GM23248 (cell line): ENCODE measurements at regions not wholly inside any gene's neighbourhood (a gene's known extent, or its start where the extent isn't known, plus 50 kb on each side); places are given as distances from the start of the nearest gene placed in this dataset.
"Not testable (repeated sequence)": the region's sequence is repeated elsewhere in the genome, so short reads cannot be mapped to it uniquely, and the experiment has no call there.

Source experiments
- DNase-seq: peaks from one replicate; pipeline ENCODE4 v3.0.0-alpha.2; 2015
- H2AFZ ChIP-seq: fragments of 200-600 bp; sonication (generic); 2 replicates; pipeline ENCODE4 v1.6.1; 2016; ENCODE audit warnings: antibody characterized with exemption
- H3F3A ChIP-seq: fragments of 200-600 bp; sonication (generic); 2 replicates; pipeline ENCODE4 v1.6.1; 2016; ENCODE audit warnings: mild to moderate bottlenecking, antibody characterized with exemption, mixed run types; ENCODE audit not compliant: insufficient read depth
- H3K27ac ChIP-seq: fragments of 200-600 bp; sonication (generic); 2 replicates; pipeline ENCODE4 v1.5.1; 2016; ENCODE audit warnings: mild to moderate bottlenecking
- H3K27me3 ChIP-seq: fragments of 200-600 bp; sonication (generic); replicated peaks from 2 replicates; pipeline ENCODE4 v1.6.1; 2016; ENCODE audit warnings: mild to moderate bottlenecking; ENCODE audit not compliant: insufficient read depth
- H3K36me3 ChIP-seq: fragments of 200-600 bp; sonication (generic); 2 replicates; pipeline ENCODE4 v1.6.1; 2016; ENCODE audit warnings: low read depth, mild to moderate bottlenecking
- H3K4me1 ChIP-seq: fragments of 200-600 bp; sonication (generic); 2 replicates; pipeline ENCODE4 v1.6.1; 2016; ENCODE audit warnings: mild to moderate bottlenecking; ENCODE audit not compliant: insufficient read depth
- H3K4me2 ChIP-seq: fragments of 200-600 bp; sonication (generic); one replicate; pipeline ENCODE4 v1.6.1; 2016; ENCODE audit warnings: mild to moderate bottlenecking; ENCODE audit not compliant: unreplicated experiment
- H3K4me3 ChIP-seq: fragments of 200-600 bp; sonication (generic); 2 replicates; pipeline ENCODE4 v1.5.1; 2016; ENCODE audit warnings: mild to moderate bottlenecking
- H3K79me2 ChIP-seq: fragments of 200-600 bp; sonication (generic); 2 replicates; pipeline ENCODE4 v1.6.1; 2016; ENCODE audit warnings: mild to moderate bottlenecking; ENCODE audit not compliant: insufficient read depth
- H3K9ac ChIP-seq: fragments of 200-600 bp; sonication (generic); 2 replicates; pipeline ENCODE4 v1.6.1; 2016; ENCODE audit warnings: mild to moderate bottlenecking
- H3K9me2 ChIP-seq: fragments of 200-600 bp; sonication (generic); 2 replicates; pipeline ENCODE4 v1.6.1; 2016; ENCODE audit warnings: mixed run types, mild to moderate bottlenecking, moderate library complexity; ENCODE audit not compliant: insufficient read depth
- H3K9me3 ChIP-seq: fragments of 200-600 bp; sonication (generic); one replicate; pipeline ENCODE4 v1.6.1; 2017; ENCODE audit warnings: low read depth
- H4K20me1 ChIP-seq: fragments of 200-600 bp; sonication (generic); 2 replicates; pipeline ENCODE4 v1.6.0; 2016; ENCODE audit not compliant: insufficient read depth
- EZH2 ChIP-seq: fragments of 200-600 bp; sonication (generic); IDR thresholded peaks from 2 replicates; pipeline ENCODE4 v1.6.1; 2018; ENCODE audit warnings: antibody characterized with exemption, mild to moderate bottlenecking; ENCODE audit not compliant: insufficient read depth, poor library complexity, severe bottlenecking
- EZH2phosphoT487 ChIP-seq: fragments of 200-600 bp; sonication (generic); IDR thresholded peaks from 2 replicates; pipeline ENCODE4 v1.6.1; 2018; ENCODE audit warnings: antibody characterized with exemption, moderate library complexity, mild to moderate bottlenecking, low read depth; ENCODE audit not compliant: insufficient read depth
- WGBS, 2 experiments: methylation state at CpG; one replicate each; pipeline ENCODE4 v1.1.6; 2015 to 2017; ENCODE audit warnings: low lambda C conversion rate in 2 of 2, low coverage in 1 of 2; ENCODE audit errors: missing lambda C conversion rate in 2 of 2; 5-methylcytosine and 5-hydroxymethylcytosine counted together
- in situ Hi-C: fragments of 300-500 bp; cut with MboI; formaldehyde crosslinking; loops from 2 replicates; pipeline ENCODE4 v1.15.0; 2020

GRCh38 chr6:67909354-67909753 is 725.7 kb upstream of the ADGRB3 start:
- H3K79me2 ChIP-seq, result no peaks in the 10 kb centered on the region
- no peak overlapping the region for H3K4me2 ChIP-seq
- no peak overlapping the region for H3K9ac ChIP-seq
- H3K4me1 ChIP-seq, result no peaks in the 10 kb centered on the region
- no peak overlapping the region for H2AFZ ChIP-seq
- no peaks in the 10 kb centered on the region for H3F3A ChIP-seq
- 32 to 33% methylated on average over 2 of the region's 2 CpGs for WGBS, 2 experiments
- no peaks in the 10 kb centered on the region for H4K20me1 ChIP-seq
- H3K27ac ChIP-seq, result no peak overlapping the region
- no peak for DNase-seq
- H3K9me2 ChIP-seq, result no peaks in the 10 kb centered on the region
- no peaks in the 10 kb centered on the region for H3K36me3 ChIP-seq
- no peak for TF ChIP-seq EZH2
- TF ChIP-seq EZH2phosphoT487, result no peak
- no peaks in the 10 kb centered on the region for H3K27me3 ChIP-seq
- H3K9me3 ChIP-seq, result no peaks in the 10 kb centered on the region
- in situ Hi-C loops, result no loop called here
- no peak overlapping the region for H3K4me3 ChIP-seq

GRCh38 chr6:67908379-67908778 is 726.7 kb upstream of the ADGRB3 start:
- Histone ChIP-seq H3K9ac (no peak overlapping the region), H2AFZ (no peak overlapping the region), H3K4me1 (no peaks in the 10 kb centered on the region), H3K9me3 (no peaks in the 10 kb centered on the region), H3K36me3 (no peaks in the 10 kb centered on the region), H4K20me1 (no peaks in the 10 kb centered on the region), H3K4me2 (no peak overlapping the region), H3K4me3 (no peak overlapping the region), H3K27ac (no peak overlapping the region), H3K27me3 (no peaks in the 10 kb centered on the region), H3K9me2 (no peaks in the 10 kb centered on the region), H3K79me2 (no peaks in the 10 kb centered on the region), H3F3A (no peaks in the 10 kb centered on the region)
- TF ChIP-seq EZH2phosphoT487, result no peak
- in situ Hi-C loops, result no loop called here
- WGBS, 2 experiments, result 13 to 14% methylated on average over 2 of the region's 2 CpGs
- DNase-seq, result no peak

- H3F3A ChIP-seq, H3K4me2 ChIP-seq, H3K79me2 ChIP-seq, H3K9me2 ChIP-seq, H3K36me3 ChIP-seq, H3K27ac ChIP-seq, H3K9ac ChIP-seq, in situ Hi-C loops, H3K9me3 ChIP-seq, DNase-seq, H4K20me1 ChIP-seq, H2AFZ ChIP-seq, H3K27me3 ChIP-seq, H3K4me1 ChIP-seq, H3K4me3 ChIP-seq: not testable (repeated sequence)
Observed at GRCh38 chr6:67904735-67905134, 730.3 kb upstream of the ADGRB3 start.

GRCh38 chr6:67898875-67899274 is 736.2 kb upstream of the ADGRB3 start:
- 4 to 9% methylated on average over 1 of the region's 1 CpG for WGBS, 2 experiments
- in situ Hi-C loops, result no loop called here
- no peaks in the 10 kb centered on the region for H4K20me1 ChIP-seq

GRCh38 chr6:67897998-67898607 is 737.0 kb upstream of the ADGRB3 start:
- no peaks in the 10 kb centered on the region for H3K4me1 ChIP-seq
- H3K9me3 ChIP-seq, result no peaks in the 10 kb centered on the region
- no peaks in the 10 kb centered on the region for H3K79me2 ChIP-seq
- no peaks in the 10 kb centered on the region for H3F3A ChIP-seq
- no peak overlapping the region for H2AFZ ChIP-seq
- TF ChIP-seq EZH2 (no peak), EZH2phosphoT487 (no peak)
- no peak for DNase-seq
- H3K4me3 ChIP-seq, result no peak overlapping the region
- no peak overlapping the region for H3K4me2 ChIP-seq
- H3K36me3 ChIP-seq, result no peaks in the 10 kb centered on the region
- no peak overlapping the region for H3K27ac ChIP-seq
- H3K27me3 ChIP-seq, result no peaks in the 10 kb centered on the region
- in situ Hi-C loops, result no loop called here
- no peaks in the 10 kb centered on the region for H4K20me1 ChIP-seq
- H3K9ac ChIP-seq, result no peak overlapping the region
- no peaks in the 10 kb centered on the region for H3K9me2 ChIP-seq
- WGBS, 2 experiments, result 27 to 34% methylated on average over 7 of the region's 7 CpGs

More at GRCh38 chr6:67898875-67899274, 736.2 kb upstream of the ADGRB3 start:
- no peaks in the 10 kb centered on the region for H3K36me3 ChIP-seq
- no peaks in the 10 kb centered on the region for H3K27me3 ChIP-seq
- H3K4me3 ChIP-seq, result no peak overlapping the region
- H3K4me2 ChIP-seq, result no peak overlapping the region
- H3K79me2 ChIP-seq, result no peaks in the 10 kb centered on the region
- no peak overlapping the region for H3K27ac ChIP-seq
- H2AFZ ChIP-seq, result no peak overlapping the region
- DNase-seq, result no peak
- H3K9ac ChIP-seq, result no peak overlapping the region
- H3K4me1 ChIP-seq, result no peaks in the 10 kb centered on the region
- TF ChIP-seq EZH2 (no peak), EZH2phosphoT487 (no peak)
- no peaks in the 10 kb centered on the region for H3K9me2 ChIP-seq
- no peaks in the 10 kb centered on the region for H3F3A ChIP-seq
- H3K9me3 ChIP-seq, result no peaks in the 10 kb centered on the region
